HS-5 (cell line): ENCODE measurements at regions not wholly inside any gene's neighbourhood (a gene's known extent, or its start where the extent isn't known, plus 50 kb on each side); places are given as distances from the start of the nearest gene placed in this dataset.
A peak's percentile ranks its signal among the peaks of the same experiment; 100 is the strongest.

ENCODE experiments used
- DNase-seq: peaks from one replicate; pipeline ENCODE4 v3.0.0-alpha.2; 2012; ENCODE audit warnings: low read depth

GRCh38 chr4:17336986-17337385, 174.9 kb downstream of the QDPR start:
- DNase-seq: no peak

DNA sequence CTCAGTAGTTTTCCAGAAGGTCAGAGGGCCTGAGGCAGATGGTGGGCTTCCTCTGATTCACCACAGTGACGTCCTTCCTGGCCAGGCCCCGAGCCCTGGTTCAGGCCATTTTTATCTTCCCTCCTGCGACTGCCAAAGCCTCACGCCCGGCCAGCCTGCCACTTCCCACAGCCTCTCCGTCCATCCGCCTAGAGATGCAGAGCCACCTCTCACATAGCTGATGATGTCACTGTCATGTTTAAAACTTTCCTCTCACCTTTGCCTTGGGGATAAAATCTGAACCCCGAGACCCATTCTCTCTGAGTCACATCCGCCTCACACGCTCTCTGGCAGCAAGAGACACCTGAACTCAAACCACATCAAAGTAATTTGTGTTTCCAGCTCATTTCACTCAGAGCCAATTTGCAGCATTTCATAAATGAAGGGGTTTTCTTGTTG, 175.3 kb downstream of the QDPR start:
- no peak for DNase-seq

DNA sequence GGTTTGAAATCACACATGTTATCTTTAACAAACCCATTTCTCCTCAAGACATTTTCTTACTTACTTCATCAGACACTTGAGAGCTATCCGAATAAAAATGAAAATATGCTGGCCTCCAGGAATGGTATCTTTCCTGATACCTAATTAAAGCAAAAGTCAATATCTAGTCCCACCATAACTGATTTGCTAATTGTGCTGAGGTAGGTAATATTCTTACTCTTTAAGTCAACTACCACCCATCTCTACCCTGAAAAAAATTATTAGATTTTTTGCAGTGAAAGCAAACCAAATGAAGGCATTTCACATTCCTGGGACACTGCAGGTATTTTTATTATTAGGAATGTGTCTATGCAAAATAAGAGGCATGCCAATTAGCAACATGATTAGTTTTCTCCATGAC, 175.8 kb downstream of the QDPR start:
- no peak for DNase-seq

GRCh38 chr4:17335371-17335770, 176.5 kb downstream of the QDPR start:
- no peak for DNase-seq

DNA sequence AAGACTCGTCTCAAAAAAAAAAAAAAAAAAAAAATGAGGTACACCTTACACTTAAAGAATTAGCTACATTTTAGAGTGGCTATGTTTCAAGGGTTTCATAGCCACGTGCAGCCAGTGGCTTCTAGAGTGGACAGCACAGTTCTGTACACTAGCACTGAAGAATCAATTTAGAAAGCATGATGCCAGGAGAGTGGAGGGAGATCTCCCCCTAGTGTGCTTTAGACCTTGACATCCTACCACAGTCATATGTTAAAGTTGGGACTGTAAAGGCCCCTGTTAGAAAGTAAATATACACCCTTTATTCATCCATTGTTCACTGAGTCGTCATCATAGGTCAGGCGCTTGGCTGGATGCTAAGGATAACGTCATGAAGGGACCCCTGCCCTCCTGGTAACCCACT, 179.4 kb downstream of the QDPR start:
- DNase-seq: no peak

DNA sequence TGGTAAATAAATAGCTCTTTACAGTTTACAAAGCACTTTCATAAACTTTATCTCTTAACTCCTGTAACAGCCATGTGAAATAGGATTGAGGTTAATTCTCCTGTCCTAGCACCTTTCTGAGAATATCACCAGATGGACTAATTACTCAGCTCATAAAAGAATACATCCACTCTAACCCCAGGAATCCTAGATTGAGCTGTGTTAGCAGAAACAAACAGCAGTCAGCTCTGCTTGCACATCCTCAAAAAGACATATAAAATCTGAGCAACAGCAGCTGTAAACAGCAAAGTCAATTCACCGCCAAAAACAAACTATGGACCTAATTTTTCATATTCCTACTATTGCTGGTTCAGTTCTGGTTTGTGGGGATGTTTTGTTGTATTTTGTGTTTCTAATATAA, 182.8 kb downstream of the QDPR start:
- no peak for DNase-seq

DNA sequence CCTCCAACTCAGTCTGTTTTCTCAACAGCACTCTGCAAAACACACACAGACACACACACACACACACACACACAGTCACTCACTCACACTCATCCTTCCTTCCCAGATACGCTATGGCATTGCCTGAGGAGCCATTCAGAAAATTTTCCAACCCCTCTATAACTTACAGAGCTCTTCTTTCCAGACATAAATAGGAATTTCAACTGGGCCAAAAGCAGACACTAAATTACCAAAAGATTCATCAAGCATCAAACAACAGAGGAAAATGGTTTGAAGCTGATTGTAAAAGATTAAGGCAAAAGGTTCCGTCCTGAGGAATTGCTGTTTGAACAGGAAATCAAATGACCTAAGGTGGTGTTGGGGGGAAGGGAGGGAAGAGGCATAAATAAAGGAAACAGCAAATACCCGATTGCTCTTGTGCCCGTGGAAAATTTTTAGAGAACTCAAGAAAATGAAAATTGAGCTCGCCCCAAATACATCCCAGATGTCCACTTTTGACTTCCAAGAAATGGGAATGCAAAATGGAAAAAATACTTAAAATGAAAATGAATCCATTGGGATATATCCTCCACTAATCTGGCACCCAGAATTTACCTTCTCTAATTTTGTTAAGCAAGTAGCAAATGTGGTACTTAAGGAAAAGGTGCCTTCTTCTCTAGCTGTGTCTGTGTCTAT, 183.6 kb downstream of the QDPR start:
- DNase-seq: no peak

- DNase-seq: no peak
Observed at GRCh38 chr4:17327591-17327990, 184.3 kb downstream of the QDPR start.

DNA sequence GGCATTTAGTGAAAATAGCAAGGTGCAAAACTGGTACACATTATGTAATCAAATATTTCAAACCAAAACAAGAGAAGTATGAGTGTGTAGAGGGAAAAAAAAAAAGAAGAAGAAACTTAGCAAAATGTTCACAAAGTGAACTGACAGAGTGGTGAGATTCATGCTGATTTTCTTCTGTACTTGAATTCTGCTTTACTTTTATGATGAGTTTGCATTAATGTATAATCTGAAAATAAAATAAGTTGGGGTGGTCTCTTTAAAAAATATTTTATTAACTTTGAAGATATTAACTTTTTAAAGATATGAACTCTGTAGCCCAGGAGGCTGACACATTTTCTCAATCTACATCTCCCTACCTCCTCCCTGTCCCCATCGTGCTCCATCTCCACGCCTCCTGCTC, 185.1 kb downstream of the QDPR start:
- no peak for DNase-seq

DNA sequence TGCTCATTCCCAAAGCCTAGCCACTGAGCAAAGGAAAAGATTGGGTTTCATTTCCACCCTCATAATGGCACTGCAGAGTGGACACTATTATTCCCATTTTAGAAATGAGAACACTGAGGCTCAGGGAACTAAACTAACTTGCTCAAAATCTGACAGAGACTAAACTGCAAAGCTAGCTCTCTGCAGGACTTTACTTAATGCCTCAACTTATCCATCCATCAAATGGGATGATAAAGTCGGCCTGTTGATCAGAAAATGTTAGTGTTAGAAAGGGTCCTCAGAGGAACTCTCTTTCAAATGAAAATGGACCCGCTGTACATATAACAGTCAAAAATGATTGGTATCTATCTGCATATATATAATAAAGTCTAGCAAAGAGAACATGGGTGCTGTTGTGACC, 186.8 kb downstream of the QDPR start:
- no peak for DNase-seq

DNA sequence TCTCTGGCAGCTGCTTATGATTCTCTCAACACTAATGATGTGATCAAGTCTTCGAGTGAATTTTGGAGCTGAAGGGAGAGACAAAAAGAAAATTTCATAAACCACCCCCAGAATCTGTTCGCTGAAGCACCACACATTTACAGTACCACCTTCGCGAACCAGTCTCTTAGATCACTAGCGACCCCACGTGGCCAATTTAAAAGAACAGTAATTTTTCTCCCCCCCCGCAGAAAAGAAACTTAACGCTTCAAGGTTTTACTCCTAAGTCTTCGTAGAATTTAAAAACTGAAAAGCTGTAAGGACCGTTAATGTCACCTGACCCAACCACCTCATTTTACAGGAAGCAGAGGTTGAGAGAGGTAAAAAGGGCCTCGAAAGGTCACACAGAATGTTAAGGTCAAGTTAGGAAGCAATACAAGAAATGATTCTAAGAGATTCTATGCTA, 187.5 kb downstream of the QDPR start:
- no peak for DNase-seq

DNA sequence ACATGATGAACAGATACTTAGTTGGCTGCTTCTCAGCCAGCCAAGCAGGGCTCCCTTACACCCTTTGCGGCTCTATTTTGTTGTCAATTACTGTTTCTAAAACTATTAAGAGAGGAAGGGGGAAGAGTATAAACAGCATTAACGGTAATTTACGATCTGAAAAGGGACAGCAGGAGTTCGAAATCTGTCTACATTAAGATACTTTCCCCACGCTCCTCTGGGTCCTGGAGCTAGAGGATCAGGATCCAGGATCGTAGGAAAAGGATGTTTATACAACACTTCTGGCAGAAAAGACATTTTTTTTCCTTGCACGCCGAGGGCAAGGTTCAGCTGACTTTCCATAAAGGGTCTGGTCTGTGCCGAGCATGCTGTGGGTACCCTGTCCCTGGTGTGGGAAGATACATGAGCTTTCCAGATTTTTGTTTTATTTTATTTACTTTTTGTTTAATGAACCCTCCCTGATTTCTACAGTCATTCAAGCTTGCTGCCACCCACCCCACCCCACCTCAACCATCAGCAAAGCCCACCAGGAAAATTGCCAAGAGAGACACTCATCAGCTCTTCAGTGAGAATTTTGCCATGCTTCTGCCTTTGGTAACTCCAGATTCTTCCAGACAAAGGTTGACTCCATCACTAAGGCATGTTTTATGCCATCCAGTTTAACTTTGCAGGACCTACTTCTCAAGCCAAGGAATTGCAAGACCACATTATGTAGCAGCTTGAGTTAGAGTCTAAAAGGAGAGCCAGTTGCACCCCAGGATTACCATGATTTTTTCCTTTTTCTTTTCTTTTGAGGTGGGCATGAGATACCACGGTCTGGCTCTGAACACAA, 188.1 kb downstream of the QDPR start:
- no peak for DNase-seq

DNA sequence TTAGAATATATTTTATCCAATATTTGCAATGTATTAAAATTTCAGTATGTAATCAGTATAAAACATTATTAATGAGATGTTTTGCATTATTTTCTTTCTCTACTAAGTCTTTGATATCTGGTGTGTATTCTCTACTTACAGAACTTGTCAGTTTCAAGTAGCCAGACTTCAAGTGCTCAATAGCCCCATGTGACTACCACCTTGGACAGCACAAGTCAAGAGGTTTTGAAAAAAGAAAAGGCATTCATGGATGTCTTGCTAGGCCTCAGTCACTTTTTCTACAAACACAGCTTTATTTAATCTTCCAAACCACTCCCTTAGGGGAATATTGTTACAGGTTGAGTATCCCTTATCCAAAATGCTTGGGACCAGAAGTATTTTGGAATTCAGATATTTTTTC, 189.4 kb downstream of the QDPR start:
- no peak for DNase-seq

GRCh38 chr4:17320046-17320445, 191.8 kb downstream of the QDPR start:
- DNase-seq: no peak

- no peak for DNase-seq
Observed at GRCh38 chr4:17317526-17317925, 194.4 kb downstream of the QDPR start.

GRCh38 chr4:17316566-17316965, 195.3 kb downstream of the QDPR start:
- DNase-seq: peak; percentile 28

DNA sequence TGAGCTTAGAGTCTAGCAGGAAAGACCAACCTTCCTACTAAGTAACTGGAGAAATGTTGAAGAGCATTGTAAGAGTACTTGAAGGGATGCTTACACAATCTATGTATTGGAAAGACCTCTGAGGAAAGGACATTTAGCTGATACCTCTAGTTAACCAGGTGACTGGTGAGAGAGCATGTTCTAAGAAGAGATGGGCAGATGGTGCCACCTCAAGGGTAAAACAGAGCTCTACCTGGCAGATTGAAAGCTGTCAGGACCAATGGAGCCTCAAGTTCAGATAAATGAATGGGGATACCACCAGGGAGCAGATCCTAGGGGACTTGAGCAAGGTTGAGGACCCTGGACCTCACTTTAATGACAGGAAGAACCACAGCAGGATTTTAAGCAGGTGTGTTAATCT, 196.4 kb downstream of the QDPR start:
- DNase-seq: no peak

- no peak for DNase-seq
Observed at GRCh38 chr4:17313194-17313593, 198.7 kb downstream of the QDPR start.

GRCh38 chr4:17310269-17310652, 201.6 kb downstream of the QDPR start:
- no peak for DNase-seq

DNA sequence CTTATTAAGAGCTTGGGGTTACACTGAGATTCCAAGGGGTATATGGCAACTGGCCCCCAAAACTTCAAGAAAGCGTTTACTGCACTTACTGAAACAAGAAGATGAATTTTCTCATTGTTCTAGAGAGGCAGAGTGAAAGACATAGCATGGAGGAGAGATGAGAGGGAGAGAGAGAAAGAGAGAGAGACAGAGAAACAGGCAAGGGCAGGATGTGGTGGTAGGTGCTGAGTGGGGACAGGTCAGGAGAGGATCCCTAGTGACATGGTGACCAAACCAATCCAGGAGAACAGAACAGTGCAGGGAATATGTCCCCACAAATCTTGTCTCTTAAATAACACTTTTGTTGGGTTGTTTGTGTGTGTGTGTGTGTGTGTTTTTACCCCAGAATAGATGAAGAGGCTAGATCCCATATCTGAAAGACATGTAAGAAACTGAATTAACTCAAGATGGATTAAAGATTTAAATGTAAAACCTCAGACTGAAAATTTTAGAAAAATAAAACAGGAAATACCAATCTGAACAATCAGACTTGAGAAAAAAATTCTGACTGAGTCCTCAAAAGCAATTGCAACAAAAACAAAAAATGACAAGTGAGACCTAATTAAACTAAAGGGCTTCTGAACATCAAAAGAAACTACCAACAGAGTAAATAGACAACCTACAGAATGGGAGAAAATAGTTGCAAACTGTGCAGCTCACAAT, 202.2 kb downstream of the QDPR start:
- DNase-seq: no peak

DNA sequence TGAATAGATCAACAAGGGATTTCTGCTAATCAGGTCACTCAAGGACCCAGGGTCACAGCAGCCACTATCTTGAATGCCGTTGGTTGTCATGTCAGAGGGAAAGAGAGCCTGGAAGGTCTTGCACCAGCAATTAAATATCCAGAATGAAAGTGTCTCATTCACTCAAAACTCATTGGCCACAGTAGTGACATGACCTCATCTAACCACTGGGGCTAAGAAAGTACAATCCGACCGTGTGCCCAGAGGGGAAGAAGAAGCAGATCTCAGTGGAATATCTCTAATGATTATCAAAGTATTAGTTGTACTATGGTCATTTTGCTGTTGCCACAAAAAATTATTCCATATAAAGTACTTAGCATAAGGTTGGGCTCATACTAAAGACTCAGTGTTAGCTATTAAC, 210.0 kb downstream of the QDPR start:
- DNase-seq: no peak

DNA sequence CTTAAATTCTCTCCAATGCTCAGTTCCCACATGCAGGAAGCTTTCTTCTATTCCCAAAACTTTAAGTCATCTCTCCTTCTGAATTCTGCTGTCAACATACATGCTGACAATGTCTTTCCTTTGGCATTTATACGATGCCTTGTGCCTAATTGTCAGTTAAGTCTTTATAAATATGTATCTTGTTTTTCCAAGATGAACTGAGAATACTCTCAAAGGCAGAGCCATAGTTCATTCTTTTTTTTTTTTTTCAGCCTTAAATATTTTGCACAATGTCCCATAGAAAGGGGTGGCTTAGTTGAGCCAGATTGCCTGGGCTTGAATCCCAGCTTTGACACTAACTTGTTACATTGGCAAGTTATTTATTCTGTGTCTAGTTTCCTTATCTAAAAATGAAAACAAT, 210.6 kb downstream of the QDPR start:
- DNase-seq: no peak
